Upper lobe of left lung (tissue), 6 donors: ENCODE measurements at regions not wholly inside any gene's neighbourhood (a gene's known extent, or its start where the extent isn't known, plus 50 kb on each side); places are given as distances from the start of the nearest gene placed in this dataset.

Experiments
- ATAC-seq, 2 donors: fragments of 200-7000 bp; cut with Tn5 transposase; one replicate each; pipeline ENCODE4 v1.9.1; 2022; ENCODE audit warnings: mild to moderate bottlenecking in 2 of 2, moderate library complexity in 2 of 2; ENCODE audit not compliant: low FRiP score in 2 of 2
- DNase-seq, 2 donors: peaks; one replicate each; pipeline ENCODE4 v3.0.0-alpha.2; 2019 to 2020
- H3K27ac ChIP-seq, 4 donors: fragments of 200-600 bp; sonication (generic); one replicate each; pipeline ENCODE4 v1.5.1; 2016 to 2019
- H3K27me3 ChIP-seq, 4 donors: fragments of 200-600 bp; sonication (generic); one replicate each; pipeline ENCODE4 v1.5.1; 2017 to 2019
- H3K36me3 ChIP-seq, 4 donors: fragments of 200-600 bp; sonication (generic); one replicate each; pipeline ENCODE4 v1.5.1; 2016 to 2019
- H3K4me1 ChIP-seq, 4 donors: fragments of 200-600 bp; sonication (generic); one replicate each; pipeline ENCODE4 v1.5.1; 2018 to 2019
- H3K4me3 ChIP-seq, 4 donors: fragments of 200-600 bp; sonication (generic); one replicate each; pipeline ENCODE4 v1.5.1; 2017 to 2019; ENCODE audit warnings: mild to moderate bottlenecking in 2 of 4, moderate library complexity in 1 of 4
- H3K9me3 ChIP-seq, 4 donors: fragments of 200-600 bp; sonication (generic); one replicate each; pipeline ENCODE4 v1.5.1; 2018 to 2019
- EP300 ChIP-seq, 4 donors: sonication (generic); formaldehyde crosslinking; IDR thresholded peaks; one replicate each; pipeline ENCODE4 v1.5.1; 2017; ENCODE audit warnings: antibody characterized with exemption in 4 of 4, control low read depth in 2 of 4
- POLR2A ChIP-seq, 4 donors: fragments of 450-650 bp; IDR thresholded peaks; one replicate each; pipeline ENCODE4 v1.5.1; 2016 to 2017; ENCODE audit warnings: antibody characterized with exemption in 4 of 4, mild to moderate bottlenecking in 2 of 4
- POLR2AphosphoS5 ChIP-seq, 2 donors: sonication (generic); formaldehyde crosslinking; IDR thresholded peaks; one replicate each; pipeline ENCODE4 v1.5.1; 2017; ENCODE audit warnings: antibody characterized with exemption in 2 of 2
- WGBS, 2 donors: methylation state at CpG; one replicate each; pipeline ENCODE4 v1.1.5; 2017 to 2018; 5-methylcytosine and 5-hydroxymethylcytosine counted together
- TF ChIP-seq, protein P1 (sequence below), 6 experiments: fragments of 450-650 bp in 4 of 6; fragments of 200-600 bp in 2 of 6; sonication (generic) in 2 of 6; IDR thresholded peaks; one replicate each; pipeline ENCODE4 v1.5.1; 2016 to 2019; ENCODE audit warnings: antibody characterized with exemption in 6 of 6
- donor health status: DM: no; HTN: no; CAD: no; lungs with moderate emphysema.
- donor health status: DM: no; HTN: yes; CAD: no; lungs with severe emphysema.

DNA sequence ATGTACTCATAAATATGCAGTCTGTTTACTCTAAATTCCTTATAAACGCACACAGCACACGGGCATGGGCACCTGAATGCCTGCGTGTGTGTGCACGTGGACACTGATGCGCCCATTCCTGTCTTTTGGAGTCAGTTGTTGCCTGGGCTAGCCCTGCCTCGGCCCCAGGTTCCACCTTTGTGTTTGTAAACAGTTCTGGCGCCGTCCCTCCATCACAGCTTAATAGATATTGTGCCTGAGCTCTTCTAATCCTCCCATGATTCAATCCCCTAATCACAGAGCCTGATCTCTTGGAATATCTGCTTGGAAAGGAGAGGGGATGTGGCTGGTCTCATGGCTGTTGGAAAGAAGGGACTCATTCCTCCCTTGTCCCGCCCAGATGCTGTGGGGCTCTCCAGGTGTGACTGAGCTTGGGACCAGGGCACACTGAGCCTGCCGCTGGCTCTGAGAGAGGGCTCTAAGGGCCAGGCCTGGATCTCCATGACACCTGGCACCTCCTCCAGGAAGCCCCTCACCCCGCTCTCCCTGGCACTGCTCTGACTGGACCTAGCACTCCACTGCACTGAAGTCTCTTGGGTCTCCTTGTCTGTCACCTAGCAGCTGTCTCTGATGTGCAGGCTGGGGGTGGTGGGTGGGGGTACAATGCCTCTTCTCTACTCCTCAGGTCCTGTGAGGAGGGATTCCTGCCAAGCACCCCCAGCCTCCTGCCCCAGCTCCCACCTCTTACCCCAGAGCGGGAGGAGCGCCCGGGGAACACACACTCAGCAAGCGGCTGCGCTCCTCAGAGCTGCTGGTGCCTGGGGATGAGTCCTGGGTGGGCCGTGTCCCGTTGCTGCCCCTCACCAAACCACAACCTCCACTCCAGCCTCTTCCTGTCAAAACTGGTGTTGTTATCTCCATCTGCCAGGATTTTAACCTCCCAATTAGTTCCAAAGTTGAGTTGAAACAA is 181.3 kb downstream of the INHBB start:
- Histone ChIP-seq H3K27me3 (peaks cover 0 to under 1% (median 0%) of the 10 kb centered on the region in 4 donors), H3K27ac (no peak overlapping the region), H3K36me3 (no peaks in the 10 kb centered on the region), H3K4me3 (no peak overlapping the region), H3K4me1 (peaks cover 0 to 9% (median 2%) of the 10 kb centered on the region in 4 donors), H3K9me3 (no peaks in the 10 kb centered on the region)
- TF ChIP-seq, protein P1, sequence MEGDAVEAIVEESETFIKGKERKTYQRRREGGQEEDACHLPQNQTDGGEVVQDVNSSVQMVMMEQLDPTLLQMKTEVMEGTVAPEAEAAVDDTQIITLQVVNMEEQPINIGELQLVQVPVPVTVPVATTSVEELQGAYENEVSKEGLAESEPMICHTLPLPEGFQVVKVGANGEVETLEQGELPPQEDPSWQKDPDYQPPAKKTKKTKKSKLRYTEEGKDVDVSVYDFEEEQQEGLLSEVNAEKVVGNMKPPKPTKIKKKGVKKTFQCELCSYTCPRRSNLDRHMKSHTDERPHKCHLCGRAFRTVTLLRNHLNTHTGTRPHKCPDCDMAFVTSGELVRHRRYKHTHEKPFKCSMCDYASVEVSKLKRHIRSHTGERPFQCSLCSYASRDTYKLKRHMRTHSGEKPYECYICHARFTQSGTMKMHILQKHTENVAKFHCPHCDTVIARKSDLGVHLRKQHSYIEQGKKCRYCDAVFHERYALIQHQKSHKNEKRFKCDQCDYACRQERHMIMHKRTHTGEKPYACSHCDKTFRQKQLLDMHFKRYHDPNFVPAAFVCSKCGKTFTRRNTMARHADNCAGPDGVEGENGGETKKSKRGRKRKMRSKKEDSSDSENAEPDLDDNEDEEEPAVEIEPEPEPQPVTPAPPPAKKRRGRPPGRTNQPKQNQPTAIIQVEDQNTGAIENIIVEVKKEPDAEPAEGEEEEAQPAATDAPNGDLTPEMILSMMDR (IDR thresholded peaks at IDR 0.05) = no peak
- TF ChIP-seq POLR2A (IDR thresholded peaks at IDR 0.05) (no peak), POLR2AphosphoS5 (IDR thresholded peaks at IDR 0.05) (no peak), EP300 (IDR thresholded peaks at IDR 0.05) (no peak)
- ATAC-seq = peak in 1 of 2 donors; percentile 13
- WGBS, 2 donors = 75 to 84% methylated on average over 18 of the region's 18 CpGs
- no peak for DNase-seq

DNA sequence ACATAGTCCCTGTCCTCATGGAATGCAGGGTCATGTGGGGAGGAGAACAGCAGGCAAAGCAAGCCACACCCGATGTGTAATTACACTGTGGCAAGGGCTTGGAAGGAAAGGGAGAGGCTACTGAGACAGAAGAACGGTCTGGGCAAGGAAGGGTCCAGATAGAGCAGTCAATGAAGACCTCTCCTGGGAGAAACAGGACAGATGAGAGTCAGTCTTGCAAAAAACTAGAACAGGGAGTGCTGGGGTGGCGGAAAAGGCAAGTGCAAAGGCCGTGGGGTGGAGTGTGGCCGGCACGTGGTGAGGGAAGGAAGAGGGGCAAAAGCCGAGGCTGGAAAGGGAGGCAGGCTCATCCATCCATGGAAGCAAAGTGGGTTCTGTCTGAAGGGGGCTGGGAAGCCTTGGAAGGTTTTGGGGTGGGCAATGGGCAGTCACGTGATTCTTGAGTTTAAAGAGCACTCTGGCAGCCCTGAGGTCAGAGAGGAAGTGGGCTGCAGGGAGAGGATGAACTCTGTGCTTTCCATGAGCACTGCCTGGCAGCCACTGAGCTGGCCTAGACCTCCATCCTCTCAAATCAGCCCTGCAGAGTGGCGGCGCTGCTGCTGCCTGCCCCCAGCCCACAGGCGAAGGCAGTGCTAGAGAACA is 182.2 kb downstream of the INHBB start:
- no peaks in the 10 kb centered on the region for H3K27me3 ChIP-seq
- no peaks in the 10 kb centered on the region for H3K9me3 ChIP-seq
- no peaks in the 10 kb centered on the region for H3K36me3 ChIP-seq
- WGBS, 2 donors = 61 to 68% methylated on average over 10 to 11 of the region's 11 CpGs
- H3K4me3 ChIP-seq = no peak overlapping the region
- peak in 1 of 2 donors; percentile 46 for DNase-seq
- no peak for ATAC-seq
- TF ChIP-seq POLR2A (IDR thresholded peaks at IDR 0.05) (no peak), POLR2AphosphoS5 (IDR thresholded peaks at IDR 0.05) (no peak), EP300 (IDR thresholded peaks at IDR 0.05) (no peak)
- TF ChIP-seq, protein P1 (IDR thresholded peaks at IDR 0.05) = no peak
- no peak overlapping the region for H3K27ac ChIP-seq
- peaks cover 0 to 8% (median 0%) of the 10 kb centered on the region in 4 donors for H3K4me1 ChIP-seq

DNA sequence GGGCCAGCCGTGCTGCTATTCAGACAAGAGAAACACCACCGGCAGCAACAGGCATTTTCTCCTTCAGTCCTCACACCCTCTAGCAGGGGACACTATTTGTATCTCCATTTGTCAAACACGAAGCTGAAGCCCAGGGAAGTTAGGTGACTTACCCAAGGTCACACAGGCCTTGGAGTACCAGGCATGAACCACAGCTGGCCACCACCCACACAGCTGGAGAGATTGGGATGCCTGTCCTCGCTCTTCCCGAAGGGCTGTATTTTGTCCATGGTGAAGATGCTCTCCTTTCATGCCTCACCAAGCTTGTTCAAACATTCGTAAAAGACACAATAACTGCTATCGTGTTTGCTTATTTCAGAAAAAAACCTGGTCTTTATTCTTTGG is 182.7 kb downstream of the INHBB start:
- Histone ChIP-seq H3K9me3 (no peaks in the 10 kb centered on the region), H3K4me3 (no peak overlapping the region), H3K27me3 (no peaks in the 10 kb centered on the region), H3K36me3 (no peaks in the 10 kb centered on the region), H3K4me1 (peaks cover 0 to 8% (median 0%) of the 10 kb centered on the region in 4 donors), H3K27ac (no peak overlapping the region)
- ATAC-seq = no peak
- no peak for DNase-seq
- WGBS, 2 donors = 86 to 87% methylated on average over 7 of the region's 7 CpGs
- no peak for TF ChIP-seq POLR2AphosphoS5 (IDR thresholded peaks at IDR 0.05)
- TF ChIP-seq POLR2A (IDR thresholded peaks at IDR 0.05) = no peak
- no peak for TF ChIP-seq EP300 (IDR thresholded peaks at IDR 0.05)
- TF ChIP-seq, protein P1 (IDR thresholded peaks at IDR 0.05) = no peak

- no peak for ATAC-seq
- no peaks in the 10 kb centered on the region for H3K36me3 ChIP-seq
- DNase-seq = no peak
- TF ChIP-seq POLR2AphosphoS5 (IDR thresholded peaks at IDR 0.05) = no peak
- no peak for TF ChIP-seq POLR2A (IDR thresholded peaks at IDR 0.05)
- TF ChIP-seq, protein P1 (IDR thresholded peaks at IDR 0.05) = no peak
- no peak for TF ChIP-seq EP300 (IDR thresholded peaks at IDR 0.05)
- WGBS, 2 donors = 96 to 99% methylated on average over 4 of the region's 4 CpGs
- peaks cover 0 to 8% (median 0%) of the 10 kb centered on the region in 4 donors for H3K4me1 ChIP-seq
- no peak overlapping the region for H3K27ac ChIP-seq
- H3K9me3 ChIP-seq = no peaks in the 10 kb centered on the region
- H3K4me3 ChIP-seq = no peak overlapping the region
- H3K27me3 ChIP-seq = no peaks in the 10 kb centered on the region
These were observed 184.8 kb downstream of the INHBB start for GRCh38 chr2:120530781-120531180.
